ENCODE measurements at regions not wholly inside any gene's neighbourhood (a gene's known extent, or its start where the extent isn't known, plus 50 kb on each side); places are given as distances from the start of the nearest gene placed in this dataset.

DNA sequence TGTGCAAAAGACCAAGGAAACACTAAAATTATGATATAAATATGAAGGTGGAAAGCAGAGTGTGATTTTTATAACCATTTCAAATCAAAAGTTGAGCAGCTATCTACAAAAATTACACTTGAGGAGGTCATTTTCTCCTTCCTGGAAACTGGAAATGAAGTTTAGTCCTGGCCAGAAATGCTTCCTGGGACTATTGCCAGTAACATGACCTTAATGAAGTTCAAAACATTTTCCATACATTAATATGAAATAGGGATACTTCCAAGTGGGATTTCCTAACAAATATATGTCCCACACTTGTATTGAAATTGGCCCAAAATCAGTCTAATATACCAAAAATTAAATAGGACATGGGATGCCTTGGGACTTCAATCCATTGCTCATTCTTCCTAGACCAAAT is 1556.8 kb upstream of the MIR17HG start:
- TF ChIP-seq, protein P1, sequence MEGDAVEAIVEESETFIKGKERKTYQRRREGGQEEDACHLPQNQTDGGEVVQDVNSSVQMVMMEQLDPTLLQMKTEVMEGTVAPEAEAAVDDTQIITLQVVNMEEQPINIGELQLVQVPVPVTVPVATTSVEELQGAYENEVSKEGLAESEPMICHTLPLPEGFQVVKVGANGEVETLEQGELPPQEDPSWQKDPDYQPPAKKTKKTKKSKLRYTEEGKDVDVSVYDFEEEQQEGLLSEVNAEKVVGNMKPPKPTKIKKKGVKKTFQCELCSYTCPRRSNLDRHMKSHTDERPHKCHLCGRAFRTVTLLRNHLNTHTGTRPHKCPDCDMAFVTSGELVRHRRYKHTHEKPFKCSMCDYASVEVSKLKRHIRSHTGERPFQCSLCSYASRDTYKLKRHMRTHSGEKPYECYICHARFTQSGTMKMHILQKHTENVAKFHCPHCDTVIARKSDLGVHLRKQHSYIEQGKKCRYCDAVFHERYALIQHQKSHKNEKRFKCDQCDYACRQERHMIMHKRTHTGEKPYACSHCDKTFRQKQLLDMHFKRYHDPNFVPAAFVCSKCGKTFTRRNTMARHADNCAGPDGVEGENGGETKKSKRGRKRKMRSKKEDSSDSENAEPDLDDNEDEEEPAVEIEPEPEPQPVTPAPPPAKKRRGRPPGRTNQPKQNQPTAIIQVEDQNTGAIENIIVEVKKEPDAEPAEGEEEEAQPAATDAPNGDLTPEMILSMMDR (IDR thresholded peaks at IDR 0.05), result no peak
- TF ChIP-seq POLR2A (IDR thresholded peaks at IDR 0.05), result no peak
